Activated CD8-positive, alpha-beta memory T cell treated with anti-CD3 and anti-CD28 coated beads for 4 hours (primary cell): ENCODE measurements at regions not wholly inside any gene's neighbourhood (a gene's known extent, or its start where the extent isn't known, plus 50 kb on each side); places are given as distances from the start of the nearest gene placed in this dataset.

Experiments
- DNase-seq, 2 donors: peaks; one replicate each; pipeline ENCODE4 v3.0.0-alpha.2; 2020; ENCODE audit warnings: low read depth in 2 of 2

DNA sequence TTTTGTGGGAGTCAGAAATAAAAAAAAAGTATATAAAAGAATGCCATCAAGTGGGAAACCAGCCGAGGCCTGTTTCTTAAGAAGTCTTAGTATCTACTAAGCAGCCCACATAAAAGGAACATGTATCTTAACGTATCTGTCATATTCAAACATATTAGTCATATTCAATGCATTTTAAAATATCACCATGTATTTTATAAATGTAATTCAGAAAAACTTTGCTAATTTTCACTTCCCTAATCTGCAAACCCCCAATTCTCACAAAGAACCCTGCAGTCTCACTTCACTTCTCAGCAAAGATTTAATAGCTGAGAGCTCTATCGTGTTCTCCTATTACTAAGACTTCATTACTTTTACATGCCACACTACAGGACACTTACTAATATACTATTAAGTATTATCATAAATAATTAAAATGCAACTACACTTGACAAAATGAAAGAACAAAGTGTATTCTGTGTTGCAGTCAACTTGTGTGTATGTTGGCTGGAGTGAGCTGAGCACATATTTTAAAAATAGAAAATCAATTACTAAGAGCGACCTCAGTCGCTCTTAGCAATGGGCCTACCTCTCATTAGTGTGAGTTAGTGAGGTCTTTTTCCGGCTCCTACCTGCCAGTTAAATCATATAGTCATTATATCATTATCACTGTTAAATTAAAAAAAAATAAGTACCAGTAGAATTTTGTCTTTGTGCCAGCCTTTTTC lies 484.3 kb downstream of the LMO4 start:
- no peak for DNase-seq

DNA sequence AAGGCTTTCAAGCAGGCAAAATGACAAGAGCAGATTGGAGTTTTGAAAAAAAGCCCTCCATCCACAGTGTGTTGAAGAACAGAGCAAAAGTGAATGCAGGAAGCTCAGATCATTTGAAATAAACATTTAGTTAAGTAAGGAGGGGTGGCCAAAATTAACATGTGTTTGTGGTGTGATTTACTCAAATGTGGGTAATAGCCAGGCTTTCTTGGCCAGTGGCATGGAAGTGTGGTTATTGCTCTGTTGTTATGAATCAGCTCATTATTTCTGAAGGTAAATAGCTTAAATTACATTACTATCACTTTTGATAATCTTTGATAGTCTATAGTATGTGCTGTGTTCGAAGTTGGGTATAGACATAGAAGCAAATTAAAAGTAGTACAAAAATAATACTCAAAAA lies 485.9 kb downstream of the LMO4 start:
- DNase-seq = no peak

DNA sequence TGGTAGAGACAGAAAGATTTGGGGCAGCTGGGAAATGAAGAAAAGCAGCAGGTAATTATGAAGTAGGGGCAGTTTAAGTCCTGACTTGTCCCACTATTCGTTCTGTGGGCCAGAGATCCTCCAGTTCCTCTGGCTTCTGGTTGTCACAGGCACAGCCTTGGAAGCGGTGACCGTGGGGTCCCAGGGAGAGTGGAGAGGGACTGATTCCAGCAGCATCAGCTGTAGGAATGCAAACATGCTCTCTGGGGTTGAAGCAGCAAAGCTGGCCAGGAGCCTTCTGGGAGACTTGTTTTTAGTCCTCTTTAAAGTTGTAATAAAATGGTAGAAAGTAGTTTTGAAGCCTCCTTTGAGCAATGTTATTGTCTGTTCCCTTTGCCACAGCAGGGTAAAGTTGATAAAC lies 488.0 kb downstream of the LMO4 start:
- DNase-seq = no peak

DNA sequence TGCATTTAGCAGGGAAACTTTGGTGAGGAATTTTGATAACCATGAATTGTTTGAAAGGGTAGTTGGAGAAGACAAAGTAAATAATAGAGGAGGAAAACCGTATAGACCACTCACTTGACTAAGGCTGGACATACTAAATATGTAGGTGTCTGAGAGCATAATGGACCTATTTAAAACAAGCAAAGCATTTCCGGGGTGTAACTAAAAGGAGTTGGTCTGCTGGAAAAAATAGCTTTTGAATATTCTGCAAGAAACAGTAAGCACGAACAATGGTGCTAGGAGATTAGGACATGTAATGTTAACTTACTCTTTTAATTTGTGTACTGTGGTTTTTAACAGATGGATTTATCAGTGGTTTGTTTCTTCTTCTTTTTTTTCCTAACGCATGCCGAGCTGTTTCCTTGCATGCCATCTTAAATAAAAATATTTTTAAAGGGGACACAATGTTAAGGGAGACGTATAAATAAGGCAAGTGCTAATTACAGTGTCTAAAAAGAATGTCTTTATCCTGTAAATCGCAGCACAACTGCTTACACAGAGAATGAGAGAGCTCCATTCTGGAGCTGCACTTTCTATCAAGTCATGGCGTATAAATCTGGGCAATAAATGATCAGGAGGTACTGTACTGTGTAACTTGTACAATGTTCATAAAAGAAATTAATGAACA lies 492.1 kb downstream of the LMO4 start:
- DNase-seq = no peak

DNA sequence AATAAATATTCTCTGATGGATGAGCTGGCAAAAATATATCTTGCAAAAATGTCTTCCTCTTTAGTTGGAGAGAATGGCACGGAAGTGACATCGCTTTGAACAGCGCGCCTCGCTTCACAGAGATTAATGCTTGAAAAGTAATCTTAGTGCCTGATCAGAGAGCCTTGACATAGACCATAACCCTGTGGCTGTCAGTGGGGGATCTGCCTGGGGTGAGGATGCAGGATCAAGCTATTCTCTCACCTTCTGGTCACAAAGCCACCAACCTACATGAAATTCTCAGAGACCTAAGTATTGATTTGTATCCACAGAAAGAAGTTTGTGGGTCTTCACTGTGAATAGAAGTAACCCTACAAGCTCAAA lies 492.6 kb downstream of the LMO4 start:
- no peak for DNase-seq

DNA sequence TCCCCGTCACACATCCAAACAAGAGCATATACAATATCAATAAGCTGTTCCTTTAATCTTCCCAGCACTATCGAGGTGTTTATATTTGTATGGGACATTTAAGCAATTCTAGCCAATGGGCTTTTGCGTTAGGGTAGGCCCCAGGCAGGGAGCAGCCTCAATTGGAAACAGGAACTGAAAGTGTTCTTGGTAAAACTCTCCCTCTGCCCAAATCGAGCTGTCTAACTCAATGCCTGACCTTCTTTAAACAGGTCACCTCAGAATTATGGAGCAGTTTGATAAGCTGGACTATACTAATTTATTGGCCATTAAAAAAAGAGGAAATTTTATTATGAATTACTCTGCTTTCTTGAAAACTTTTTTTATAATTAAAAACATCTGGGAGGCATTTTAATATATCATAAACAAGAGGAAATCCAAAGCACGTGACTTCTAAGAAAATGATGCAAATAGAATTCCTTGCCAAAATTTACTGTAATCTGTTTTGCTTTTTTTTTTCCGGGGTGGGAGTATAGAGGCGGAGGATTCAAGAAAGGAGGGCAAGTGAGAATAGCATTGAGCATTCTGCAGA lies 498.1 kb downstream of the LMO4 start:
- DNase-seq = no peak

DNA sequence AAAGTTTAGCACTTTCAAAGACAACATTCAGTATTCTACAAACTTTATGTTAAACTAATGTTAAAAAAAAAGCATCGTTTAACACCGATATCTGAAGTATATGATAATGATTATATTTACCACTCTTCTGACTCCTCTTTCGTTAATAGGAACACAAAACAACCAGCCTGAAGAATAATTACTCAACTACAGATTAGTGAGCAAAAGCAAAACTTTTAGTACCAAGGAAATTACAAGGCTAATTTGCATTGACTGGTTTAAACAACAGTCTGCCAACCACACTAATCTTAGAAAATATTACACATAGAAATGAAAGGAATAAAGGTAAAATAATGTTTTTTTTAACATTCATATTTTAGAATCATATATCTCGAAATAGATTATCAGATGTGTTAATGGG lies 500.7 kb downstream of the LMO4 start:
- no peak for DNase-seq

DNA sequence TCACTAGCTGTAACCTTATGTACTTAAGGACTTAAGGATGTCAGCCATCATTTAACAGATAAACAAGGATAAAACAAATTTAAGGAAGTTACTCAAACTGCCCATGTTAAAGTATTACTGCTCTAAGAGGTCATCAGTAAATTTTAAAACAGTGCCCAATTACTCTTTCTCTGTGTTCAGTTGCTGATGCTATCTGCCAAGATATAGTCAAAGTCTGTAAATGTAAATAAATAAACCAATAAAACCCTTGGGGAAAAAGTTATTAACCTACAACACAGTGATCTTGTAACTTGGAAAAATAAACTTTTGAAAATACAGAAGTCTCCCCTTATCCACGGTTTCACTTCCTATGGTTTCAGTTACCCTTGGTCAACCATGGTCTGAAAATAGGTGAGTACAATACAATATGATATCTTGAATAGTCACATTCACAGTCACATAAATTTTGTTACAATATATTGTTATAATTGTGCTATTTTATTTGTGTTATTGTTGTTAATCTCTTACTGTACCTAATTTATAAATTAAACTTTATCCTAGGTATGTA lies 501.8 kb downstream of the LMO4 start:
- DNase-seq = no peak

DNA sequence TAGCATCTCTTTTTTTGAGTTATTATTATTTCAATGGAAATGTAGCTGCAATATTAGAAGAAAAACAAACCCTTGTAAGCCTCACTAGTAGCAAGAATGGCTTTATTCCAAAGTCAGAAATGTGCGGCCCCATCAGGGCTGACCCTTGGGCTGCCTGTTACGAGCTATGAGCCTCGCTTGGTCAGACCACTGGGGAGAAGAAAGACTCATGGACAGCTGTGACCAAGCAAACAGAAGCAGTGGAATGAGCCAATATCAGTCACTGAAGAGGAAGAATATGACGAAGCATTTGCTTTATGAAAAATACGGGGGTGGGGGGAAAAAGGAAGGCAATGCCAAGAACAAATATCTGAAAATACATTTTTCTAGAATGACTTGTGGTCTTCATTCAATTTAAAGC lies 504.5 kb downstream of the LMO4 start:
- no peak for DNase-seq

DNA sequence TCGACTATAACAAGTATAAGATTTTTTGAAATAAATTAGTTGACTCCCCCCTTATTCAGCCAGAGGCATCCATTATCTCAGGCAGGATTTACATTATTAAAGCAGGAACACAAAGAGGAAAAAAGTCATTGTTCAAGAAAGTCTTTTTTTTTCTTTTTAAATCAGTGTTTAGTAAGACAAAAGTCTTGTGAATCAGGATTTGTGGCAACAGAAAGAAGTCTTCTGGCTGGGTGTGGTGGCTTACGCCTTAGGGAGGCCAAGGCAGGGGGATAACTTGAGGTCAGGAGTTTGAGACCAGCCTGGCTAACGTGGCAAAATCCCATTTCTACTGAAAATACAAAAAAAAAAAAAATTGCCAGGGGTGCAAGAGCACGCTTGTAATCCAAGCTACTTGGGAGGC lies 505.5 kb downstream of the LMO4 start:
- no peak for DNase-seq

DNA sequence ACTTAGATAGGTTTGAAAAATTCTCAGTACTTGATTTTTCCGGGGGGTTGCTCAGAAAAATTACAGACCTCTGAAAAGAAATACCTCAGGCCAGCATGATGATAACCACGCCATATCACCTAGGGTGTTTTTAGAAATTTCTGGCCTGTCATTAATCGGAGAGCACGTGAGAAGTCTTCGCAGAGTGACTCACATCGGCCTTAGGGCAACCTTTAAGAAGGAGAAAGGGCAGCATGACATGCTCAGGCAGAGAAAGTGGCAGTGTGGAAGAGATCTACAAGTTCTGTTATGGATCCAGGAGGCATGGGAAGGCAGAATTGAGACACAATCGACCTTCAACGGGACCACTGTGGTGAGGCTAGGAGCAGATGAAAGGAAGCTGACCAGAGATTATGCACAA lies 506.3 kb downstream of the LMO4 start:
- DNase-seq = no peak

DNA sequence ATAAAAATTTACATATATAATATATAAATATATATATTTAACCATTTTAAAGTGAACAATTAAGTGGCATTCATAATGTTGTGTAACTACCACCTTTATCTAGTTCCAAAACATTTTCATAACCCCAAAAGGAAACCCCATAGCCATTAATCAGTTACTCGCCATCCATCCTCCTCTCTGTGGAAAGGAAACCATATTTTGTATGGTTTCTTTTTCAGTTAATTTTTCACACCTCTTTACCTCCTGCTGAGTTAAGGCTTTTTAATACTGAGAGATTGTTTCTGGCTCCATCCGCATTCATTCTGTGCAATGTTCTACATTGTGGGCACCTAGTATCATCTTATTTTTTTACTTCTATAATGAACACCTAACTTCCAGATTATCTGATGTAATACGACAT lies 512.1 kb downstream of the LMO4 start:
- DNase-seq = no peak

DNA sequence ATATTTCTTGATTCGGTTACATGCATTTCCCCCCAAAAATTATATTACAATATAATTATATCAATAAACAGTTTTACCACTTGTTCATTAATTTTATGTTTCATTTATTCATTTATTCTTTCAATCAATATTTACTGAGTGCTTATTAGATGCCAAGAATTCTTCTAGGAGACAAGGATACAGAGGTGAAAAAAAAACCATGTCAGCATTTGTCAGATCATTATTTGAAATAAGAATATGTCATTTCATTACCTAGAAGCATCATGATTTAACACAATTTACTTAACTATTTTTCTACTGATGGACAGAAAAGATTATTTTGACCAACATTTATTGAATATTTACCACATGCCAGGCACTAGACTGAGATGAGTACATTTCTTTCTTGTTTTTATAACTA lies 512.7 kb downstream of the LMO4 start:
- no peak for DNase-seq

DNA sequence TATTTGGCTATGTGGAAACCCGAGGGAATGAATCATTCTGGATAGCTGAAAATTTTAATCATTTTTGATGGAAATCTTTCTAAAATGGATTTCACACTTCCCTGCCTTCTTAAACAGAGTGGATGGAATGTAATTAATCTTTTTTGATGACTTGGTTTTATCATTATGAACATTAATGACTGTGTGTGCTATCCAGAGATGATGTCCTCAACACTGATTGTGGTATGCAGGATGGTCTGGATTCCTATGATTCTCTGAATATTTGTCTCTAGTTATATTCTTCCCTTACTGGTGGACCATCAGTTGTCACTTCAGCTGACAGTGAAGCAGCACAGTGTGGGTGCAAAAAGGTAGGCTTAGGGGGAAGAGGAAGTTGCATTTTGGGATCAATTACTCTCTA lies 513.5 kb downstream of the LMO4 start:
- no peak for DNase-seq

DNA sequence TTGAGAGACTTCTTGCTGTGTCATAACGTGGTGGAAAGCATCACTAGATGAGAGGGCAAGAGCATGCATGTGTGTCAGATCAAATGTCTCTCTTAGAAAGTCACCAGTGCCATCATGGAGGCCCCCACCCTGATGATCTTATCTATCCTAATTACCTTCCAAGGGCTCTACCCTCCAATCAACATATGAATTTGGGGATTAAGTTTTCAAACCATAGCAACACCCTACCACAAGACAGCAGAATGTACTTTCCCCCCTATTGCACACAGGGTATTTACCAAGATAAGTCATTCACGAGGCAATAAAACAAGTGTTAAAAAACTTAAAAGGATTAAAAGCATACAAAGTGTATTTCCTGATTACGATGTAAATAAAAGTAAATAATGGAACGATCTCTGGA lies 515.6 kb downstream of the LMO4 start:
- no peak for DNase-seq

DNA sequence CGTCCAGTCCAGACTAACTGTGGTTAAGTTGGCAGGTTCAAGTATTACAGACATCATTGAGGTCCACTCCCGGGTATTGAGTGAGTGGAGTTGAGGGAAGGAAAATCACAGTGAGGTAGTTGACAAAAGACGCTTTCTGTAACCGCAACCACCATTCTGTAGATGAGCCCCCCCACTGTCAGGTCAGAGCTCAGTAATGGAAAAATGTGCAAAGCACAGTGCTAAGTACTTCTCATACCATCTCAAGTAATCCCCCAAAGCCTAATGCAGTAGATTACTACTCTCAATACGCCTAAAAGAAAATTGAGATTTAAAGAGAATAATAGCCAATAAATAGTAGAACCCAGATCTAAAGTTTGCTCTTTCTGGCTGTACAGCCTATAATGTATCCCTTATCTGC lies 522.8 kb downstream of the LMO4 start:
- DNase-seq = no peak

DNA sequence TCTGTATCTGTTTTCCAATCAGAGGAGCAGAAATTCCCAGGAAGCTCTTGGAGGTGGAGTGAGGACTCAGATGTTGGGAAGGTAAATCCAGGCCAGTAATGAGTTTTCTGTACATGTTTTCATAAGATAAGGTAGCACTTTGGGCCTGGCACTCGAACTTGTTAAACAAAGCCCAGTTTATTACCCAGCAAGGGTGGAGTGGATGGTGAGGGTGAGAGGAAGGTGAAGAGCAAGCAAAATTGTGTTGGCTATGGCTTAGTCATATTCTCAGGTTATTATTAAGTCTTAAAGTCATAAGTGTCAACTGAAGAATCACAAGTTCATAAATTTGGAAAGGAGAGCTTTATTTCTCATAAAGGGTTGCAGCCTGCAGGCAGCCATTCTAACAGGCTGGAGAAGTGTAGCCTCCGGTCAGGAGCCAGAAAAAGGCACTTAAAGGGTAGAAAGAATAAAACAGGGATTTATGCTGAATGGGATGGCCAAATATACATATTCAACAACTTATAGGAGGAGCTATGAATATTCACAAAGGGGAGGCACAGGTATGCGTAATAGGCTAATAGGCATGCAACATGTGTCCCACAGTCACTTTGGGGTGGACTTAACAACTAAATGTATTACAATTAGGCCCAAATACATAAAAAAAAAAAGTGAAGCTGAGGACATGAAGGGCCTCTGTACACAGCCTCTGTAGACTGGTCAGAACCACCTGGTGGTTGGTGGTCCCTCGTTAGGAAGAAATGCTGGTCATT lies 523.9 kb downstream of the LMO4 start:
- DNase-seq = no peak

DNA sequence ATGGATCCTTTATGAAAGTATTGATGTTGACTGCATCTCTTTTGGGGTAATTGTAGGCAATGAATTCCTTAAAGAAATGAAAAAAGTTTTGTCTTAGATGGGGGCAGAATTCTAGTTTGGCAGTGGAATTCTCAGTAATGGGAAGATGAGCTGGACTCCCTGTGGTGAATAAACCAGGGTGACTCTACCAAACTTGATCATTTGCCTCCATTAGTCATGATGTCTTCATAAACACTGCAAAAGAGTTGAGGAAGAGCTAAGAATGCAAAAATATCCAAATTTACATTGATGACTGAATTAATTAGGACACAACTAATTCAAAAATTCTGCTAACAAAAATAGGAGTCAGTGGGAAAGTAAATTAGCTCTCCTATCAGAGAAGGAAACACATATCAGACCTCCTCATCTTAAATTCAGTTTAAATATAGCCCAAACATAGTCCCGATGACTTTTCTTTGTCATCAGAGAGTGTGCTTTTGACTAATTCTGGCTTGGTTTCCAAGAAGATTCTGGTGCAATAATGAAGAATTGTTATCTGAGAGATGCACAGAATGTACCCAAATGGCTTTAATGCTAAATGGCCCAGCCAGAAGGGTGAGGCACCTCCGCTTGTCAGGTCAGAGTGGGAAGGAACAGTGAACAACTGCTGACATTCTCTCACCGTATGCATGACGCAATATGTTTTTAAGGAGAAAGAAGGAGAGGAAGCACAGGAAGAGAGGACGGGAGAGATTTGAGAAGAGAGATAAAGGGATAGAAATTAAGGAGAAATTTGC lies 525.1 kb downstream of the LMO4 start:
- no peak for DNase-seq

DNA sequence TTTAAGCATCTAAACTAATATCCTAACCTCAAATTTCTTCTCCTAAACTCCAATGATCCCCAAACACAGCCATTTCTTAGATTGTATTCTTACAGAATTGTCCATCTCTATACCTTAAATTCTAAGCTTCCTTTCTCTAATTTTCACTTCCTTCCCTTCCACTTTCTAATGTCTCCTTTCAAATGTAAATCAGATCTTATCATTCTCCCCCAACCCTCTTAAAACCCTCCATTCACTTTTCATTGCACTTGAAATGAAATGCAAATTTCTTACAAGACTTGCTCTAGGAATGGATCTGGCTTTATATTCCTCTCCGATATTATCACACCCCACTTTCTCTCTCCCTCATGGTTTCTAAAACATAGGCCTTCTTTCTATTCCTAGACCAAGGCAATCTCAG lies 534.6 kb downstream of the LMO4 start:
- no peak for DNase-seq

DNA sequence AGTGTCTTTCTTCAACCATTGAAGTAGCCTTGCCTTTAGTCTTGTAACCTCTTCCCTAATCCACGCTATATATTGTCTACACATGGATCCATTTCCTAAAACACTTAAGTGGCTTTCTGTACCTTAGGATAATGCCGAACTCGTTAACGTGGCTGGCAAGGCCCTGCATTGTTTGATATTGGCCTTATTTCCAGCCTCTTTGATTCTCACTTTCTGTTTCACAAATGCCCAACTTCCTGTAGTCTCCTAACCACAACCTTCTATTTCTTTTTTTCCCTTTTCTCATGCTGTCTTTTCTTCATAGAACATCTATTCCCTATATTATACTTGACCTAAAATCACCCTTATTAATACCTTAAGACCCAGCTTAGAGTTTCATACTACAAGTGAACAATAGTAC lies 536.0 kb downstream of the LMO4 start:
- DNase-seq = no peak

DNA sequence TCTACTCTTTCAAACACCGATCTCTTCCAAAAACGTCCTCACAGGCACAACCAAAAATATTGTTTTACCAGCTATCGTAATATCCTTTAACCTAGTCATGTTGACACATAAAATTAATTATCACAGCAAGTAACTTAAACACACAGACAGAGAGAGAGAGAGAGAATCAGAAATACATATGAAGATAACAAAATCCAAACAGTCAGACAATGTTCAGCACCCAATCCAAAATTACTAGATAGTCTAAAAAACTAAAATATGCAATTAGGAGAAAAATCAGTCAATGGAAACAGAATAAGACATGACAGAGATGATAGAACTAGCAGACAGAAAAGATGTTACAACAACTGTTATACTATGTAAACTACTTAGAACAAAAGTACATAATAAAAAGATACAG lies 537.7 kb downstream of the LMO4 start:
- DNase-seq = no peak

DNA sequence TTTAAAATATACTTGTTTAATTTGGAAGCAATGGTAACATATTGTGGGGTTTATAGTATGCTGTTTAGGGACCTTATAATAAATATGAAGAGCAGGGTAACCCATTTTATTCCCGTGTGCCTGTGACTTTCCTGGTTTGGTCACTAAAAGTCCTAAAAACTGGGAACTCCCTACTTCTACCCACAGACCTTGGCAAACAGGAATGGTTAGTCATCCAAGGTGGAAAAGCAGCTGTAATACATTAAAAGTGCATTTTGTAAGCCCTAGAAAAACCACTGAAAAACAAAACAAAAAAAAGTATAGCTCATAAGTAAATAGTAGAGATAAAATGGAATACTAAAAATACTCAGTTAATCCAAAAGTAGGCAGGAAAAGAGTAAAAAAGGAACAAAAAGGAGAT lies 538.9 kb downstream of the LMO4 start:
- no peak for DNase-seq
